OCI-LY1 (cell line): ENCODE measurements at regions not wholly inside any gene's neighbourhood (a gene's known extent, or its start where the extent isn't known, plus 50 kb on each side); places are given as distances from the start of the nearest gene placed in this dataset.

Source experiments
- H2AFZ ChIP-seq: fragments of 200-600 bp; sonication (generic), shearing (Covaris generic); 2 replicates; pipeline ENCODE4 v1.6.0; 2014; ENCODE audit warnings: antibody characterized with exemption, mild to moderate bottlenecking, low read length
- H3F3A ChIP-seq: fragments of 200-600 bp; sonication (generic), shearing (Covaris generic); 2 replicates; pipeline ENCODE4 v1.6.0; 2014; ENCODE audit warnings: mild to moderate bottlenecking, antibody characterized with exemption, low read length, moderate library complexity; ENCODE audit not compliant: insufficient read depth
- H3K27ac ChIP-seq: fragments of 200-600 bp; sonication (generic); 2 replicates; pipeline ENCODE4 v1.5.1; 2014; ENCODE audit warnings: low read length, mixed run types, mild to moderate bottlenecking, low read depth; ENCODE audit not compliant: poor library complexity, severe bottlenecking
- H3K27me3 ChIP-seq: fragments of 200-600 bp; sonication (generic); 2 replicates; pipeline ENCODE4 v1.6.0; 2014; ENCODE audit warnings: antibody characterized with exemption, mild to moderate bottlenecking, low read length, moderate library complexity; ENCODE audit not compliant: insufficient read depth
- H3K36me3 ChIP-seq: fragments of 200-600 bp; sonication (generic); 2 replicates; pipeline ENCODE4 v1.6.1; 2014; ENCODE audit warnings: mild to moderate bottlenecking, antibody characterized with exemption, low read length, moderate library complexity, mixed read lengths; ENCODE audit not compliant: insufficient read depth
- H3K4me1 ChIP-seq: fragments of 200-600 bp; sonication (generic); 2 replicates; pipeline ENCODE4 v1.5.1; 2014; ENCODE audit warnings: mild to moderate bottlenecking, low read length, moderate library complexity; ENCODE audit not compliant: insufficient read depth, severe bottlenecking
- H3K4me2 ChIP-seq: fragments of 200-600 bp; sonication (generic), shearing (Covaris generic); 2 replicates; pipeline ENCODE4 v1.6.1; 2014; ENCODE audit warnings: low read length
- H3K4me3 ChIP-seq: fragments of 200-600 bp; sonication (generic); 2 replicates; pipeline ENCODE4 v1.5.1; 2014; ENCODE audit warnings: low read length, low read depth, mild to moderate bottlenecking, mixed read lengths; ENCODE audit not compliant: poor library complexity, severe bottlenecking
- H3K79me2 ChIP-seq: fragments of 200-600 bp; shearing (Covaris generic); 2 replicates; pipeline ENCODE4 v1.6.1; 2016; ENCODE audit warnings: mixed run types, low read length, mixed read lengths; ENCODE audit not compliant: insufficient read depth
- H3K9ac ChIP-seq: fragments of 200-600 bp; sonication (generic), shearing (Covaris generic); 2 replicates; pipeline ENCODE4 v1.6.1; 2014; ENCODE audit warnings: mild to moderate bottlenecking, low read length, mixed read lengths
- H3K9me2 ChIP-seq: fragments of 200-600 bp; sonication (generic), shearing (Covaris generic); 2 replicates; pipeline ENCODE4 v1.6.1; 2014; ENCODE audit warnings: low read depth, mild to moderate bottlenecking, low read length, mixed read lengths
- H3K9me3 ChIP-seq: fragments of 200-600 bp; shearing (Covaris generic); 2 replicates; pipeline ENCODE4 v1.6.1; 2014; ENCODE audit warnings: low read length, mixed read lengths
- H4K20me1 ChIP-seq: fragments of 200-600 bp; sonication (generic), shearing (Covaris generic); 2 replicates; pipeline ENCODE4 v1.6.0; 2016; ENCODE audit warnings: mild to moderate bottlenecking, low read length; ENCODE audit not compliant: insufficient read depth
- EZH2 ChIP-seq: fragments of 200-600 bp; sonication (generic), shearing (Covaris generic); IDR thresholded peaks from 2 replicates; pipeline ENCODE4 v1.8.0; 2017; ENCODE audit warnings: borderline replicate concordance, mixed run types, mild to moderate bottlenecking, antibody characterized with exemption, low read length, moderate library complexity, mixed read lengths
- TF ChIP-seq, protein P1 (sequence below): fragments of 200-600 bp; sonication (generic), shearing (Covaris generic); IDR thresholded peaks from 2 replicates; pipeline ENCODE4 v1.5.1; 2017; ENCODE audit warnings: mild to moderate bottlenecking, antibody characterized with exemption, low read length, moderate library complexity, mixed read lengths

DNA sequence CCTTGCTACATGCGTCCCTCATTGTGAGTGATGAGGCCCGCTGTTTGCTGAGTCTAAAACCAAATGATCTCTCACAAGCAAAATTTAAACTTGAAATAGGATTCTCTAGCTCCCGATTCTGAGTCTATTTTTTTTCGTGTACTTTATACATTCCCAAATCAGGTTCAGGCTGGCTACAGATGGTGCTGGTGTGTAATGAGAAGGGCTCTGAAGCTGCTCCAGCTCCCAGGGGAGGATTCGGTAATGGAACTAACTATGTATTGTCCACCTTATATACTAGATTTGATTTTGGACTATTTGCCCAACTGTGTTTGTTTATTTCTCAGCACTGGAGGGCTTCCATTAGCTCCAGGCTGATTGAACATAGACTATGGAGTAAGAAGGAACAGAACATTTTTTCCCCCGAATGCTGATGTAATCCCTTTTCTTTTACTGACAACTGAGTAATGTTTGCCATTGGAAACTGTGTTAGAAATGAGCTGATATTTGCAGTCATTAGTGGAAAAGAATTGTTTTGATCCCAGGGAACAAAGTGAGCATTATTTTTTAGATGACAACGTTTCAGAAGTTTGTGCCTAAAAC is 274.0 kb upstream of the FIGN start:
- Histone ChIP-seq H3K9me2 (no peaks in the 10 kb centered on the region), H3K27ac (no peak overlapping the region), H3K4me2 (no peak overlapping the region), H3K9me3 (no peaks in the 10 kb centered on the region), H3K4me1 (no peaks in the 10 kb centered on the region), H3F3A (no peaks in the 10 kb centered on the region), H3K9ac (no peak overlapping the region), H3K79me2 (no peaks in the 10 kb centered on the region), H3K4me3 (no peak overlapping the region), H3K36me3 (no peaks in the 10 kb centered on the region), H2AFZ (no peak overlapping the region), H4K20me1 (no peaks in the 10 kb centered on the region), H3K27me3 (no peaks in the 10 kb centered on the region)
- TF ChIP-seq EZH2 = no peak
- TF ChIP-seq, protein P1, sequence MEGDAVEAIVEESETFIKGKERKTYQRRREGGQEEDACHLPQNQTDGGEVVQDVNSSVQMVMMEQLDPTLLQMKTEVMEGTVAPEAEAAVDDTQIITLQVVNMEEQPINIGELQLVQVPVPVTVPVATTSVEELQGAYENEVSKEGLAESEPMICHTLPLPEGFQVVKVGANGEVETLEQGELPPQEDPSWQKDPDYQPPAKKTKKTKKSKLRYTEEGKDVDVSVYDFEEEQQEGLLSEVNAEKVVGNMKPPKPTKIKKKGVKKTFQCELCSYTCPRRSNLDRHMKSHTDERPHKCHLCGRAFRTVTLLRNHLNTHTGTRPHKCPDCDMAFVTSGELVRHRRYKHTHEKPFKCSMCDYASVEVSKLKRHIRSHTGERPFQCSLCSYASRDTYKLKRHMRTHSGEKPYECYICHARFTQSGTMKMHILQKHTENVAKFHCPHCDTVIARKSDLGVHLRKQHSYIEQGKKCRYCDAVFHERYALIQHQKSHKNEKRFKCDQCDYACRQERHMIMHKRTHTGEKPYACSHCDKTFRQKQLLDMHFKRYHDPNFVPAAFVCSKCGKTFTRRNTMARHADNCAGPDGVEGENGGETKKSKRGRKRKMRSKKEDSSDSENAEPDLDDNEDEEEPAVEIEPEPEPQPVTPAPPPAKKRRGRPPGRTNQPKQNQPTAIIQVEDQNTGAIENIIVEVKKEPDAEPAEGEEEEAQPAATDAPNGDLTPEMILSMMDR = no peak

GRCh38 chr2:164008752-164009151 is 272.9 kb upstream of the FIGN start:
- Histone ChIP-seq H3K9me2 (no peaks in the 10 kb centered on the region), H4K20me1 (no peaks in the 10 kb centered on the region), H2AFZ (no peak overlapping the region), H3K79me2 (no peaks in the 10 kb centered on the region), H3K27ac (no peak overlapping the region), H3K36me3 (no peaks in the 10 kb centered on the region), H3K4me2 (no peak overlapping the region), H3K9me3 (no peaks in the 10 kb centered on the region), H3K9ac (no peak overlapping the region), H3K4me3 (no peak overlapping the region), H3K27me3 (no peaks in the 10 kb centered on the region), H3F3A (no peaks in the 10 kb centered on the region), H3K4me1 (no peaks in the 10 kb centered on the region)
- TF ChIP-seq, protein P1 = no peak
- TF ChIP-seq EZH2 = no peak

DNA sequence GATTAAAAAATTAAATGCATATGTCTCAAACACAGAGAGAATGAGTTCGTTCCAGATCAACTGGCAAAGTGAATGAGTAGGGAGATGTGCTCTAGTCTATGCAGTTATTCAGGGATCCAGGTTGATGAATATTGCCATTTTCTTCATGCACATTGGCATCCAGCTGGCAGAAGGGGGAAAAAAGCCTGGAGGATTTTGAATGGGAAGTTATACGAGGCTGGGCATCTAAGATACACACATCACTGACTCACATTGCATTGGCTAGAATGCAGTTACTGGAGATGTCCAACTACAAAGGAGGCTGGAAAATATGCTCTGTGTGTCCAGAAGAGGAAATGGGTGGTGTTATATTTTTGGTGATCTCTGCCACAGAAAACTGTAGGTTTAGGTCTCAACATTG is 270.9 kb upstream of the FIGN start:
- H3K9me2 ChIP-seq = no peaks in the 10 kb centered on the region
- H3K27me3 ChIP-seq = no peaks in the 10 kb centered on the region
- H3K36me3 ChIP-seq = no peaks in the 10 kb centered on the region
- H3K9ac ChIP-seq = no peak overlapping the region
- H3K4me1 ChIP-seq = no peaks in the 10 kb centered on the region
- no peak overlapping the region for H3K27ac ChIP-seq
- no peak overlapping the region for H3K4me2 ChIP-seq
- TF ChIP-seq, protein P1 = no peak
- no peak for TF ChIP-seq EZH2
- no peak overlapping the region for H2AFZ ChIP-seq
- no peaks in the 10 kb centered on the region for H3K79me2 ChIP-seq
- H3K9me3 ChIP-seq = no peaks in the 10 kb centered on the region
- no peaks in the 10 kb centered on the region for H3F3A ChIP-seq
- no peaks in the 10 kb centered on the region for H4K20me1 ChIP-seq
- no peak overlapping the region for H3K4me3 ChIP-seq
